Choroid plexus epithelial cell (primary cell): ENCODE measurements at regions not wholly inside any gene's neighbourhood (a gene's known extent, or its start where the extent isn't known, plus 50 kb on each side); places are given as distances from the start of the nearest gene placed in this dataset.
"Not testable (repeated sequence)": the region's sequence is repeated elsewhere in the genome, so short reads cannot be mapped to it uniquely, and the experiment has no call there.

ENCODE experiments used
- DNase-seq: peaks from one replicate; pipeline ENCODE4 v3.0.0-alpha.2; 2010; ENCODE audit warnings: low read depth
- H3K4me3 ChIP-seq: 2 replicates; pipeline ENCODE4 v1.5.1; 2011; ENCODE audit warnings: low read depth, mild to moderate bottlenecking, control low read depth, low read length, moderate library complexity
- TF ChIP-seq, protein P1 (sequence below): conservative IDR thresholded peaks from 2 replicates; pipeline ENCODE4 v1.5.1; 2011; ENCODE audit warnings: low read depth, mild to moderate bottlenecking, control low read depth, inconsistent platforms, low read length, moderate library complexity

GRCh38 chr1:234780112-234780511 lies 170.1 kb upstream of the IRF2BP2 start:
- no peak overlapping the region for H3K4me3 ChIP-seq
- DNase-seq: no peak
- TF ChIP-seq, protein P1, sequence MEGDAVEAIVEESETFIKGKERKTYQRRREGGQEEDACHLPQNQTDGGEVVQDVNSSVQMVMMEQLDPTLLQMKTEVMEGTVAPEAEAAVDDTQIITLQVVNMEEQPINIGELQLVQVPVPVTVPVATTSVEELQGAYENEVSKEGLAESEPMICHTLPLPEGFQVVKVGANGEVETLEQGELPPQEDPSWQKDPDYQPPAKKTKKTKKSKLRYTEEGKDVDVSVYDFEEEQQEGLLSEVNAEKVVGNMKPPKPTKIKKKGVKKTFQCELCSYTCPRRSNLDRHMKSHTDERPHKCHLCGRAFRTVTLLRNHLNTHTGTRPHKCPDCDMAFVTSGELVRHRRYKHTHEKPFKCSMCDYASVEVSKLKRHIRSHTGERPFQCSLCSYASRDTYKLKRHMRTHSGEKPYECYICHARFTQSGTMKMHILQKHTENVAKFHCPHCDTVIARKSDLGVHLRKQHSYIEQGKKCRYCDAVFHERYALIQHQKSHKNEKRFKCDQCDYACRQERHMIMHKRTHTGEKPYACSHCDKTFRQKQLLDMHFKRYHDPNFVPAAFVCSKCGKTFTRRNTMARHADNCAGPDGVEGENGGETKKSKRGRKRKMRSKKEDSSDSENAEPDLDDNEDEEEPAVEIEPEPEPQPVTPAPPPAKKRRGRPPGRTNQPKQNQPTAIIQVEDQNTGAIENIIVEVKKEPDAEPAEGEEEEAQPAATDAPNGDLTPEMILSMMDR: no peak

GRCh38 chr1:234779600-234779999 lies 169.6 kb upstream of the IRF2BP2 start:
- not testable (repeated sequence) for DNase-seq, H3K4me3 ChIP-seq

DNA sequence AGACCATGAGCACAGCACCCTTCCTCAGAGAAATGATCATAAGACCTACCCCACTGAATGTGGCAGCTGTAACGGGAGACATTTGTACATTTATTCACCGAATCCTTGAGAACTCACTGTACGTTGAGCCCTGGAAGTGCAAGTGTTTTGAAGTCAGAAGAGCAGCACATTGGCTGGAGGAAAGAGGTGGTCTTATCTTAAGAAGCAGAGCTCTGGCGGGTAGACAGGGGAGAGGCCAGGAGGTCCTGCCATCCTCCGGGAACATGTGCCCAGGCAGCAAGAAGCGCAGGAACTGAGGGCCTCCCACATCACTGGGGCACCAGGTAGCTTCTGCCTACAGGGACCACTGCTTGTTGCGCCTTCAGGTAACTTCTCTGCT lies 169.2 kb upstream of the IRF2BP2 start:
- TF ChIP-seq, protein P1: no peak
- H3K4me3 ChIP-seq: no peak overlapping the region
- DNase-seq: no peak

- no peak overlapping the region for H3K4me3 ChIP-seq
- TF ChIP-seq, protein P1: no peak
- no peak for DNase-seq
Measured at GRCh38 chr1:234778221-234779159, 168.5 kb upstream of the IRF2BP2 start.

DNA sequence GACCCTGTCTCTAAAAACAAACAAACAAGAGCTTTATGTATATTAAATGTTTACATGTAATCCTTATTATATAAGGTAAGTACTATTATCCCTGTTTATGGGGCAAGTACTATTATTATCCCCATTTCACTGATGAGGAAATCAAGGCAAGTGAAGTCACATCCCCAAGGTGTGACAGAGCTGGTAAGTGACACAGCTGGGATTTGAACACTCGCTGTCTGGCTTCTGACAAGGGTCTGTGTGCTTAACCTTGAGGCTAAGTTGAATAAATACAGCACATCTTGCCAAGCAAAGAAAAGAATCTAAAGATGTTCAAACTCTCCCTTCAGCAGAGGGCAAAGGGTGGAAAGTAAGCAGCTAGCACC lies 167.9 kb upstream of the IRF2BP2 start:
- TF ChIP-seq, protein P1: no peak
- H3K4me3 ChIP-seq: no peak overlapping the region
- DNase-seq: no peak

- TF ChIP-seq, protein P1: no peak
- no peak for DNase-seq
- H3K4me3 ChIP-seq: no peak overlapping the region
Measured at GRCh38 chr1:234776876-234777855, 167.2 kb upstream of the IRF2BP2 start.

DNA sequence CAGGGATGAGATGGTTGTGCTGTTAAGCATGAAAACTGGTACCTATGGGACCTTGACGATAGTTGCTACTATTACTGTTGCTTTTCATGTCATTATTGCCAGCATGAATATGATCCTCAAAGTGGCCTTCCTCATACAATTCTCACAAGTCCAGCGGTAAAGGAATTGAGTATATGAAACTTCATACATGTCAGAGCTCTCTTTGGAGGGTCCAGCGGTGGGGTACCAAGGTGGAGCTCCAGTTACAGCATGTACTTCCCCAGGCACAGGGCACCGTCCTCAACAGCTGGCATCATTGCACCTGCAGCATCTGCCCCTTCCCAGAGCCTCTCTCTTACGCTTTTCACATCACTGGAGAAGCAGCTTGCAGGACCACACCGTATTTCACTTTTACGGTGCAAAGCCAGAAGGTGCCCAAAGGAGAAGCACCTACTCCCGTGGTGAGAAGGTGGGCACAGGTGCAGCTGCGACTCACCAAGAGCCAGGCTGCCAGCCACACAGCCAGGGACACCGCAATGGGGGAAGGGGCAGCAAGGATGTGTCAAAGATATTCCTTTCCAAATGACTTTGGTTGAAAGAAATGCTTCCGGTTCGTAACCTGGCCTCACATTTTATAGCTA lies 166.4 kb upstream of the IRF2BP2 start:
- TF ChIP-seq, protein P1: no peak
- no peak for DNase-seq
- no peak overlapping the region for H3K4me3 ChIP-seq
